Panc1 (cell line): ENCODE measurements at regions not wholly inside any gene's neighbourhood (a gene's known extent, or its start where the extent isn't known, plus 50 kb on each side); places are given as distances from the start of the nearest gene placed in this dataset.

ENCODE experiments used
- POLR2AphosphoS5 ChIP-seq: IDR thresholded peaks from 2 replicates; pipeline ENCODE4 v1.6.1; 2012; ENCODE audit warnings: mild to moderate bottlenecking, low read depth, low read length, moderate library complexity
- SIN3A ChIP-seq: IDR thresholded peaks from 2 replicates; pipeline ENCODE4 v1.6.1; 2012; ENCODE audit warnings: low read depth, mild to moderate bottlenecking, low read length, moderate library complexity, borderline replicate concordance; ENCODE audit not compliant: insufficient read depth
- TF ChIP-seq, protein P1 (sequence below): fragments of 450-650 bp; IDR thresholded peaks from 2 replicates; pipeline ENCODE4 v1.5.1; 2017; ENCODE audit warnings: mild to moderate bottlenecking
- TF ChIP-seq, protein P2 (sequence below), 2 experiments: IDR thresholded peaks; 2 replicates each; pipeline ENCODE4 v1.6.1; 2011 to 2012; ENCODE audit warnings: low read depth in 2 of 2, control low read depth in 1 of 2, low read length in 1 of 2, mild to moderate bottlenecking in 1 of 2, moderate library complexity in 1 of 2; ENCODE audit not compliant: insufficient read depth in 1 of 2

DNA sequence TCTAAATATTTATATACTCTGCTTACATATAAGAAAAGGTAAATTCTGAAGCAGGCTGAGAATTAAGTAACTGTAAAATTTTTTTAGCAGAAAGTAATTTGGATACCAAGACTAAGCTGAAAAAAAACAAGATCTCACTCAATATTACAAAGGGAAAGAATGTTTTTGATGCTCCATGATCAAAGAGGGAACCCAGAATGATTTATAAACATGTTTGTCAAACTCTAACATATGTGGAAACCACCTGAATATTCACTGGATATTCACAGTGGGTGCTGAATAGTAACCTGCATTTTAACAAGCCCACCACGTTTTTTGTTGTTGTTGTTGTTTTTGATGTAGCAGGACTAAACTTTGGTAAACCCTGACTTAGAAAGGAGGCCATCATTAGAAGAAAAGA is 324.9 kb upstream of the GATB start:
- TF ChIP-seq, protein P1, sequence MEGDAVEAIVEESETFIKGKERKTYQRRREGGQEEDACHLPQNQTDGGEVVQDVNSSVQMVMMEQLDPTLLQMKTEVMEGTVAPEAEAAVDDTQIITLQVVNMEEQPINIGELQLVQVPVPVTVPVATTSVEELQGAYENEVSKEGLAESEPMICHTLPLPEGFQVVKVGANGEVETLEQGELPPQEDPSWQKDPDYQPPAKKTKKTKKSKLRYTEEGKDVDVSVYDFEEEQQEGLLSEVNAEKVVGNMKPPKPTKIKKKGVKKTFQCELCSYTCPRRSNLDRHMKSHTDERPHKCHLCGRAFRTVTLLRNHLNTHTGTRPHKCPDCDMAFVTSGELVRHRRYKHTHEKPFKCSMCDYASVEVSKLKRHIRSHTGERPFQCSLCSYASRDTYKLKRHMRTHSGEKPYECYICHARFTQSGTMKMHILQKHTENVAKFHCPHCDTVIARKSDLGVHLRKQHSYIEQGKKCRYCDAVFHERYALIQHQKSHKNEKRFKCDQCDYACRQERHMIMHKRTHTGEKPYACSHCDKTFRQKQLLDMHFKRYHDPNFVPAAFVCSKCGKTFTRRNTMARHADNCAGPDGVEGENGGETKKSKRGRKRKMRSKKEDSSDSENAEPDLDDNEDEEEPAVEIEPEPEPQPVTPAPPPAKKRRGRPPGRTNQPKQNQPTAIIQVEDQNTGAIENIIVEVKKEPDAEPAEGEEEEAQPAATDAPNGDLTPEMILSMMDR, result no peak
- TF ChIP-seq, protein P2, sequence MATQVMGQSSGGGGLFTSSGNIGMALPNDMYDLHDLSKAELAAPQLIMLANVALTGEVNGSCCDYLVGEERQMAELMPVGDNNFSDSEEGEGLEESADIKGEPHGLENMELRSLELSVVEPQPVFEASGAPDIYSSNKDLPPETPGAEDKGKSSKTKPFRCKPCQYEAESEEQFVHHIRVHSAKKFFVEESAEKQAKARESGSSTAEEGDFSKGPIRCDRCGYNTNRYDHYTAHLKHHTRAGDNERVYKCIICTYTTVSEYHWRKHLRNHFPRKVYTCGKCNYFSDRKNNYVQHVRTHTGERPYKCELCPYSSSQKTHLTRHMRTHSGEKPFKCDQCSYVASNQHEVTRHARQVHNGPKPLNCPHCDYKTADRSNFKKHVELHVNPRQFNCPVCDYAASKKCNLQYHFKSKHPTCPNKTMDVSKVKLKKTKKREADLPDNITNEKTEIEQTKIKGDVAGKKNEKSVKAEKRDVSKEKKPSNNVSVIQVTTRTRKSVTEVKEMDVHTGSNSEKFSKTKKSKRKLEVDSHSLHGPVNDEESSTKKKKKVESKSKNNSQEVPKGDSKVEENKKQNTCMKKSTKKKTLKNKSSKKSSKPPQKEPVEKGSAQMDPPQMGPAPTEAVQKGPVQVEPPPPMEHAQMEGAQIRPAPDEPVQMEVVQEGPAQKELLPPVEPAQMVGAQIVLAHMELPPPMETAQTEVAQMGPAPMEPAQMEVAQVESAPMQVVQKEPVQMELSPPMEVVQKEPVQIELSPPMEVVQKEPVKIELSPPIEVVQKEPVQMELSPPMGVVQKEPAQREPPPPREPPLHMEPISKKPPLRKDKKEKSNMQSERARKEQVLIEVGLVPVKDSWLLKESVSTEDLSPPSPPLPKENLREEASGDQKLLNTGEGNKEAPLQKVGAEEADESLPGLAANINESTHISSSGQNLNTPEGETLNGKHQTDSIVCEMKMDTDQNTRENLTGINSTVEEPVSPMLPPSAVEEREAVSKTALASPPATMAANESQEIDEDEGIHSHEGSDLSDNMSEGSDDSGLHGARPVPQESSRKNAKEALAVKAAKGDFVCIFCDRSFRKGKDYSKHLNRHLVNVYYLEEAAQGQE (IDR thresholded peaks at IDR 0.05; ENCODE audit: insufficient read depth in 1 of 2, low read depth in 2 of 2, low read length in 1 of 2), result no peak
- TF ChIP-seq POLR2AphosphoS5 (no peak), SIN3A (no peak)
